Esophagus squamous epithelium (tissue), 5 donors: ENCODE measurements at regions not wholly inside any gene's neighbourhood (a gene's known extent, or its start where the extent isn't known, plus 50 kb on each side); places are given as distances from the start of the nearest gene placed in this dataset.
"Not testable (repeated sequence)": the region's sequence is repeated elsewhere in the genome, so short reads cannot be mapped to it uniquely, and the experiment has no call there.

Experiments
- DNase-seq: peaks from one replicate; lab custom pipeline; 2025; lab: John Stamatoyannopoulos, UW
- H3K27ac ChIP-seq, 4 donors: fragments of 200-600 bp; sonication (generic); one replicate each; pipeline ENCODE4 v1.5.1; 2016 to 2019; ENCODE audit warnings: mild to moderate bottlenecking in 1 of 4
- H3K27me3 ChIP-seq, 4 donors: fragments of 200-600 bp; sonication (generic); 1 replicate in 3 of 4; 2 replicates in 1 of 4; pipeline versions ENCODE4 v1.5.1 to v1.6.0; 2017 to 2021; ENCODE audit warnings: antibody characterized with exemption in 1 of 4
- H3K36me3 ChIP-seq, 3 donors: fragments of 200-600 bp; sonication (generic); one replicate each; pipeline ENCODE4 v1.5.1; 2016 to 2019
- H3K4me1 ChIP-seq, 3 donors: fragments of 200-600 bp; sonication (generic); one replicate each; pipeline ENCODE4 v1.5.1; 2017 to 2019
- H3K4me3 ChIP-seq, 4 donors: fragments of 200-600 bp; sonication (generic); 1 replicate in 3 of 4; 2 replicates in 1 of 4; pipeline ENCODE4 v1.5.1; 2016 to 2019; ENCODE audit warnings: mild to moderate bottlenecking in 2 of 4, moderate library complexity in 1 of 4
- H3K9me3 ChIP-seq, 3 donors: fragments of 200-600 bp; sonication (generic); one replicate each; pipeline ENCODE4 v1.5.1; 2016 to 2019
- POLR2A ChIP-seq, 4 donors: fragments of 450-650 bp; IDR thresholded peaks; one replicate each; pipeline ENCODE4 v1.6.1; 2017; ENCODE audit warnings: antibody characterized with exemption in 4 of 4, mild to moderate bottlenecking in 4 of 4, moderate library complexity in 3 of 4
- WGBS, 2 donors: methylation state at CpG; one replicate each; pipeline ENCODE4 v1.1.5; 2018; 5-methylcytosine and 5-hydroxymethylcytosine counted together
- intact Hi-C: fragments of 100-400 bp; cut with DNase I; formaldehyde crosslinking; loops from one replicate; pipeline ENCODE4 v1.15.0; 2022
- TF ChIP-seq, protein P1 (sequence below), 6 experiments: fragments of 450-650 bp in 4 of 6; fragments of 200-600 bp in 2 of 6; sonication (generic) in 2 of 6; IDR thresholded peaks; one replicate each; pipeline ENCODE4 v1.5.1; 2016 to 2019; ENCODE audit warnings: antibody characterized with exemption in 6 of 6, mild to moderate bottlenecking in 4 of 6, moderate library complexity in 4 of 6
- donor health status: DM: yes; HTN: yes; CAD: no.

DNA sequence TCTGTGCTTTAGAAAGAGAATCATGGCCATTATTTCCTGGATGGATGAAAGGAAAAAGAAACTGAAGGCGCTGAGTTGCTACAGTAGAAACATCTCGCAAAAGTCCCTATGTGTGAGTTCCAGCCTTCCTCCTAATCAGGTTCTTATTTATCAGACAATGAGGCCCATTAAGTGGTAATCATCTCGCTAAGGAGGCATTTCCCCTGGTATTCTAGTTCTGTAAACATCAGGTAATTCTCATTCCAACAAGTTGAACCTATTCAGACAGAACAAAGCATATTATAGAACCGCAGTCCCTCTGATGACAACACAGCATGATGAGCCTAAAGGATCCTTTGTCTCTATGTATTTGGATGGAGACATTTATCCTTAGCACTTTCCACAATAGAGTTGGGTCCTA lies 205.7 kb upstream of the MAOA start:
- Histone ChIP-seq H3K9me3 (peaks cover 0 to 26% (median 23%) of the 10 kb centered on the region in 3 donors), H3K27me3 (no peaks in the 10 kb centered on the region), H3K36me3 (no peaks in the 10 kb centered on the region), H3K4me1 (no peaks in the 10 kb centered on the region), H3K27ac (no peak overlapping the region), H3K4me3 (no peak overlapping the region)
- intact Hi-C loops: no loop called here
- no peak for DNase-seq
- no peak for TF ChIP-seq POLR2A (IDR thresholded peaks at IDR 0.05)
- TF ChIP-seq, protein P1, sequence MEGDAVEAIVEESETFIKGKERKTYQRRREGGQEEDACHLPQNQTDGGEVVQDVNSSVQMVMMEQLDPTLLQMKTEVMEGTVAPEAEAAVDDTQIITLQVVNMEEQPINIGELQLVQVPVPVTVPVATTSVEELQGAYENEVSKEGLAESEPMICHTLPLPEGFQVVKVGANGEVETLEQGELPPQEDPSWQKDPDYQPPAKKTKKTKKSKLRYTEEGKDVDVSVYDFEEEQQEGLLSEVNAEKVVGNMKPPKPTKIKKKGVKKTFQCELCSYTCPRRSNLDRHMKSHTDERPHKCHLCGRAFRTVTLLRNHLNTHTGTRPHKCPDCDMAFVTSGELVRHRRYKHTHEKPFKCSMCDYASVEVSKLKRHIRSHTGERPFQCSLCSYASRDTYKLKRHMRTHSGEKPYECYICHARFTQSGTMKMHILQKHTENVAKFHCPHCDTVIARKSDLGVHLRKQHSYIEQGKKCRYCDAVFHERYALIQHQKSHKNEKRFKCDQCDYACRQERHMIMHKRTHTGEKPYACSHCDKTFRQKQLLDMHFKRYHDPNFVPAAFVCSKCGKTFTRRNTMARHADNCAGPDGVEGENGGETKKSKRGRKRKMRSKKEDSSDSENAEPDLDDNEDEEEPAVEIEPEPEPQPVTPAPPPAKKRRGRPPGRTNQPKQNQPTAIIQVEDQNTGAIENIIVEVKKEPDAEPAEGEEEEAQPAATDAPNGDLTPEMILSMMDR (IDR thresholded peaks at IDR 0.05): no peak
- 30 to 63% methylated on average over 4 of the region's 4 CpGs for WGBS, 2 donors

DNA sequence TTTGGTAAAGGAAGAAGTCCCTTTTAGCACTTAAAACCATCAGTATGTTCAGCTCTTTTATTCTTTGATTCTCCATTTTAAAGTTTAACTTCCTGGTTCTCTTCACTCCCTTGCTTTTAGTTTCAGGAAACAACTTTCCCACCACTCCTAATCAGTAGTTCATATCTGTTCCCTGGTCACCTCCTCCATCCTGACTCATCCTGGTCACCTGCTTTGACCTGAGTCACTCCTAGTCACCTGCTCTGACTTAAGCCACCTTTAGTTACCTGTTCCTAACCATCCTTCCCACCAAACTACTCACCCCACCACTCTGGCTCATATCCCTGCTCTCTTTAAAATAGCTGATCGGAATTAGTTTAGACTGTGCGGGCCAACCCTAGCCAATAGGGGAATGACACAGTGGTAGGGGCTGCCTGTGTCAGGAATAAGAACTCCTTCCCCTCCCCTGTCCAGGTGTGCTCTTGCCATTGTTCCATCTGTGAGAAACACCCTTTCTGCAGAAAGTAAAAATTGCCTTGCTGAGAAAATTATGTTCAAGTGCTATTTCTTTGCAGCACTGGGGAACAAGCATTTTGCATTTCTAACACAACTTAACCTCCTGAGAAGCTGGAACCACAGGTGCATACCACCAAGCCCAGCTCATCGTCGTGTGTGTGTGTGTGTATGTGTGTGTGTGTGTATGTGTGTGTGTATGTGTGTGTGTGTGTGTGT lies 204.0 kb upstream of the MAOA start:
- 97% methylated on average over 3 of the region's 4 CpGs; no CpG with 5 or more reads in 1 of the 2 donors for WGBS, 2 donors
- H3K4me1 ChIP-seq, H3K36me3 ChIP-seq, intact Hi-C loops, H3K27ac ChIP-seq, H3K4me3 ChIP-seq, H3K27me3 ChIP-seq, DNase-seq: not testable (repeated sequence)
- peaks cover 0 to 26% (median 23%) of the 10 kb centered on the region in 3 donors for H3K9me3 ChIP-seq

- Histone ChIP-seq H3K4me1 (no peaks in the 10 kb centered on the region), H3K4me3 (no peak overlapping the region), H3K36me3 (no peaks in the 10 kb centered on the region), H3K27me3 (no peaks in the 10 kb centered on the region), H3K9me3 (peaks cover 0 to 26% (median 21%) of the 10 kb centered on the region in 3 donors), H3K27ac (no peak overlapping the region)
- 70 to 91% methylated on average over 2 of the region's 3 CpGs for WGBS, 2 donors
- no peak for DNase-seq
- TF ChIP-seq POLR2A (IDR thresholded peaks at IDR 0.05): no peak
- TF ChIP-seq, protein P1 (IDR thresholded peaks at IDR 0.05): no peak
- intact Hi-C loops: no loop called here
Observed at GRCh38 chrX:43456063-43456462, 200.0 kb upstream of the MAOA start.

DNA sequence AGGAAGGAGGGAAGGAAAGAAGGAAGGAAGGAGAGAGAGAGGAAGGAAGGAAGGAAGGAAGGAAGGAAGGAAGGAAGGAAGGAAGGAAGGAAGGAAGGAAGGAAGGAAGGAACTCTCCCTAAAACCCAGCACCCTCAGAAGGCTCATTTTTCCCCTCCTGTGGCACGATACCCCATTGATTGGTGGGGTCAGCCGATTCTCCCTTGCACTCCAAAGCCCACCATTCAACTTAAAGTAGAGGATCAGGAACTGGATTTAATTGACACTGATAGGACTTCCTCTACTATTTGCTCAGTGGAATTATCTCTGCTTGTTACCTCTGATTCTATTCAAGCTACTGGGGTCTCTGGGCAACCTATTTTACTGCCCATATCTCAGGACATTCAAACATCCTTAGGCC lies 199.2 kb upstream of the MAOA start:
- 56 to 61% methylated on average over 2 of the region's 2 CpGs for WGBS, 2 donors
- TF ChIP-seq POLR2A (IDR thresholded peaks at IDR 0.05): no peak
- TF ChIP-seq, protein P1 (IDR thresholded peaks at IDR 0.05): no peak
- Histone ChIP-seq H3K27ac (no peak overlapping the region), H3K4me3 (no peak overlapping the region), H3K4me1 (no peaks in the 10 kb centered on the region), H3K27me3 (no peaks in the 10 kb centered on the region), H3K9me3 (peaks cover 0 to 17% (median 12%) of the 10 kb centered on the region in 3 donors), H3K36me3 (no peaks in the 10 kb centered on the region)
- no peak for DNase-seq
- intact Hi-C loops: no loop called here

- Histone ChIP-seq H3K4me1 (no peaks in the 10 kb centered on the region), H3K27me3 (no peaks in the 10 kb centered on the region), H3K4me3 (no peak overlapping the region), H3K9me3 (no peaks in the 10 kb centered on the region), H3K36me3 (no peaks in the 10 kb centered on the region), H3K27ac (no peak overlapping the region)
- WGBS, 2 donors: 60 to 75% methylated on average over 3 of the region's 8 CpGs
- intact Hi-C loops: no loop called here
- no peak for TF ChIP-seq POLR2A (IDR thresholded peaks at IDR 0.05)
- TF ChIP-seq, protein P1 (IDR thresholded peaks at IDR 0.05): no peak
- no peak for DNase-seq
Observed at GRCh38 chrX:43467608-43468234, 188.4 kb upstream of the MAOA start.
